Endodermal cell (in vitro differentiated cells): ENCODE measurements at regions not wholly inside any gene's neighbourhood (a gene's known extent, or its start where the extent isn't known, plus 50 kb on each side); places are given as distances from the start of the nearest gene placed in this dataset.

Experiments
- DNase-seq: peaks from one replicate; pipeline ENCODE4 v3.0.0-alpha.2; 2017
- H3K27ac ChIP-seq: 2 replicates; pipeline ENCODE4 v1.5.1; 2013; ENCODE audit warnings: mild to moderate bottlenecking, low read depth, low read length, moderate library complexity
- H3K27me3 ChIP-seq: 2 replicates; pipeline ENCODE4 v1.6.1; 2013; ENCODE audit warnings: mild to moderate bottlenecking, low read length, moderate library complexity; ENCODE audit not compliant: insufficient read depth, control insufficient read depth, poor library complexity, severe bottlenecking
- H3K36me3 ChIP-seq: 2 replicates; pipeline ENCODE4 v1.7.0; 2013; ENCODE audit warnings: mild to moderate bottlenecking, low read length, moderate library complexity; ENCODE audit not compliant: control insufficient read depth, insufficient read depth
- H3K4me1 ChIP-seq: one replicate; pipeline ENCODE4 v1.7.0; 2013; ENCODE audit warnings: low read length; ENCODE audit not compliant: control insufficient read depth, insufficient read depth
- H3K4me3 ChIP-seq: 2 replicates; pipeline ENCODE4 v1.5.1; 2013; ENCODE audit warnings: mild to moderate bottlenecking, low read length, moderate library complexity
- H3K9ac ChIP-seq: 2 replicates; pipeline ENCODE4 v1.6.1; 2013; ENCODE audit warnings: mild to moderate bottlenecking, low read length, moderate library complexity; ENCODE audit not compliant: poor library complexity, severe bottlenecking; ENCODE audit errors: extremely low read depth
- H3K9me3 ChIP-seq: 2 replicates; pipeline ENCODE4 v1.6.1; 2013; ENCODE audit warnings: mild to moderate bottlenecking, low read length, moderate library complexity; ENCODE audit not compliant: control insufficient read depth
- H3K27ac Mint-ChIP-seq: 2 replicates; pipeline ENCODE4 v1.8.0; 2020; ENCODE audit warnings: mixed read lengths
- H3K27me3 Mint-ChIP-seq: 2 replicates; pipeline ENCODE4 v1.8.0; 2021; ENCODE audit warnings: mild to moderate bottlenecking, mixed read lengths; ENCODE audit not compliant: insufficient read depth
- H3K36me3 Mint-ChIP-seq: 2 replicates; pipeline ENCODE4 v1.8.0; 2020; ENCODE audit warnings: low read depth, mixed read lengths
- H3K4me1 Mint-ChIP-seq: 2 replicates; pipeline ENCODE4 v1.8.0; 2020; ENCODE audit warnings: mixed read lengths
- H3K4me3 Mint-ChIP-seq: 2 replicates; pipeline ENCODE4 v1.8.0; 2020; ENCODE audit warnings: mild to moderate bottlenecking, moderate library complexity, mixed read lengths
- H3K9me3 Mint-ChIP-seq: 2 replicates; pipeline ENCODE4 v1.8.0; 2020; ENCODE audit warnings: mild to moderate bottlenecking, mixed read lengths
- CTCF ChIP-seq: fragments of 200-600 bp; sonication (generic); conservative IDR thresholded peaks from 2 replicates; pipeline ENCODE4 v1.5.0; 2021; ENCODE audit warnings: antibody characterized with exemption, mild to moderate bottlenecking
- WGBS, 2 experiments: methylation state at CpG; one replicate each; pipeline versions ENCODE4 v1.1.5 to v1.1.7; 2013; ENCODE audit warnings: missing lambda C conversion rate in 2 of 2, mixed read lengths in 1 of 2; ENCODE audit not compliant: insufficient coverage in 1 of 2, insufficient read length in 1 of 2; 5-methylcytosine and 5-hydroxymethylcytosine counted together

GRCh38 chr12:90428465-90428864 lies 526.5 kb downstream of the CCER1 start:
- H3K4me1 Mint-ChIP-seq = no peaks in the 10 kb centered on the region
- H3K9me3 Mint-ChIP-seq = no peaks in the 10 kb centered on the region
- no peaks in the 10 kb centered on the region for H3K36me3 Mint-ChIP-seq
- no peak for TF ChIP-seq CTCF
- H3K4me3 Mint-ChIP-seq = no peak overlapping the region
- H3K27me3 Mint-ChIP-seq = no peaks in the 10 kb centered on the region
- no peaks in the 10 kb centered on the region for H3K4me1 ChIP-seq
- H3K9ac ChIP-seq = no peak overlapping the region
- H3K27me3 ChIP-seq = no peaks in the 10 kb centered on the region
- 80 to 86% methylated on average over 1 of the region's 1 CpG for WGBS, 2 experiments
- no peak overlapping the region for H3K4me3 ChIP-seq
- no peak overlapping the region for H3K27ac ChIP-seq
- H3K9me3 ChIP-seq = no peaks in the 10 kb centered on the region
- no peaks in the 10 kb centered on the region for H3K36me3 ChIP-seq
- no peak for DNase-seq
- H3K27ac Mint-ChIP-seq = no peak overlapping the region

- H3K4me3 Mint-ChIP-seq = no peak overlapping the region
These were observed 531.0 kb downstream of the CCER1 start for GRCh38 chr12:90423965-90424364.

GRCh38 chr12:90410962-90411361 lies 544.0 kb downstream of the CCER1 start:
- H3K27ac Mint-ChIP-seq = no peak overlapping the region
- H3K27me3 Mint-ChIP-seq = no peaks in the 10 kb centered on the region
- WGBS, 2 experiments = 95% methylated on average over 33 of the region's 33 CpGs; no CpG with 5 or more reads in 1 of the 2 experiments
- H3K4me3 Mint-ChIP-seq = no peak overlapping the region
- Histone ChIP-seq H3K4me3 (no peak overlapping the region), H3K36me3 (no peaks in the 10 kb centered on the region), H3K4me1 (no peaks in the 10 kb centered on the region), H3K27me3 (no peaks in the 10 kb centered on the region), H3K9ac (no peak overlapping the region), H3K9me3 (no peaks in the 10 kb centered on the region), H3K27ac (no peak overlapping the region)
- H3K9me3 Mint-ChIP-seq = peaks cover 14% of the 10 kb centered on the region
- no peaks in the 10 kb centered on the region for H3K36me3 Mint-ChIP-seq
- H3K4me1 Mint-ChIP-seq = peaks cover 4% of the 10 kb centered on the region
- no peak for TF ChIP-seq CTCF
- no peak for DNase-seq

More at GRCh38 chr12:90423965-90424364, 531.0 kb downstream of the CCER1 start:
- H3K27ac Mint-ChIP-seq = no peak overlapping the region
- Histone ChIP-seq H3K9me3 (no peaks in the 10 kb centered on the region), H3K9ac (no peak overlapping the region), H3K27ac (no peak overlapping the region), H3K27me3 (no peaks in the 10 kb centered on the region), H3K4me1 (no peaks in the 10 kb centered on the region), H3K36me3 (no peaks in the 10 kb centered on the region), H3K4me3 (no peak overlapping the region)
- H3K9me3 Mint-ChIP-seq = no peaks in the 10 kb centered on the region
- H3K36me3 Mint-ChIP-seq = no peaks in the 10 kb centered on the region
- no peak for DNase-seq
- WGBS, 2 experiments = no CpG with 5 or more reads among the region's 2 CpGs
- TF ChIP-seq CTCF = no peak
- no peaks in the 10 kb centered on the region for H3K4me1 Mint-ChIP-seq
- no peaks in the 10 kb centered on the region for H3K27me3 Mint-ChIP-seq
